NCI-H345 (cell line): ENCODE measurements at regions not wholly inside any gene's neighbourhood (a gene's known extent, or its start where the extent isn't known, plus 50 kb on each side); places are given as distances from the start of the nearest gene placed in this dataset.

ENCODE experiments used
- DNase-seq: peaks from one replicate; lab custom pipeline; 2025; lab: John Stamatoyannopoulos, UW

DNA sequence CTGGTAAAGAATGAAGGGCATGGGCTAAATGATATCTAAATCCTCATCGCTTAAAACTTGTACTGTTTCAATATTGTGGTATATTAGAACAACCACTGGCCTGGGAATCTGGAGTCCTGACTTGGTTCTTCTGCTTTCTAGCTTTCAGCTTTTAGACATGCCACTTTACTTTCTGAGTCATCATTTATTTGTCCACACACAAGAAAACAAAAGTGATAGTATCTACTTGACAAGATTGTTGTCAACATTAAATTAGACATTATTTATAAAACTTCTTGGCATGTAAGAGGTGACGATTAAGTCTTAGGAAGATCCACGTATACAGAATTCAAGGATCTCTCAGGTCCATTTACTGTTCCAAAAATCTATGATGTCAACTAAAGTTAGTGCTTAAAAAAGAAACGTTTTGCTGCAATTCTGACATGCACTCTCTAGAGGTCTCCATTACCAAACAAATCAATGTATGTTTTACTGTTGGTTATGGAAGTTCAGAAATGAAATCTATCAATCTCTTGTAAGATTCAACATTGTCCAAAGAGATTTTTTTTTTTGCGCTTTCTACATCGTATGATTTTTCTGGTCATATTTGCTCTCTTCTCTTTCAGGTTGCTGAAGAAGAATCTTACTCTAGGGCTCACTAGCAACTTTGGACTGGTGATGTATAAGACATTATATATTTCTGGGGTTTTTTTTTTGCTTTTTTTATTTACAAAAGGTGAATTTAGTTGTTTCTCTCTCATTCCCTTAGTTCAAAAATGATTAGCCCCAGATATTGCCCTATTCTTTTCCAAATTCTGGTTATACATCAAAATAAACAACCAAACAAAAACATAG is 53.6 kb upstream of the DYNC1I1 start:
- DNase-seq: no peak

DNA sequence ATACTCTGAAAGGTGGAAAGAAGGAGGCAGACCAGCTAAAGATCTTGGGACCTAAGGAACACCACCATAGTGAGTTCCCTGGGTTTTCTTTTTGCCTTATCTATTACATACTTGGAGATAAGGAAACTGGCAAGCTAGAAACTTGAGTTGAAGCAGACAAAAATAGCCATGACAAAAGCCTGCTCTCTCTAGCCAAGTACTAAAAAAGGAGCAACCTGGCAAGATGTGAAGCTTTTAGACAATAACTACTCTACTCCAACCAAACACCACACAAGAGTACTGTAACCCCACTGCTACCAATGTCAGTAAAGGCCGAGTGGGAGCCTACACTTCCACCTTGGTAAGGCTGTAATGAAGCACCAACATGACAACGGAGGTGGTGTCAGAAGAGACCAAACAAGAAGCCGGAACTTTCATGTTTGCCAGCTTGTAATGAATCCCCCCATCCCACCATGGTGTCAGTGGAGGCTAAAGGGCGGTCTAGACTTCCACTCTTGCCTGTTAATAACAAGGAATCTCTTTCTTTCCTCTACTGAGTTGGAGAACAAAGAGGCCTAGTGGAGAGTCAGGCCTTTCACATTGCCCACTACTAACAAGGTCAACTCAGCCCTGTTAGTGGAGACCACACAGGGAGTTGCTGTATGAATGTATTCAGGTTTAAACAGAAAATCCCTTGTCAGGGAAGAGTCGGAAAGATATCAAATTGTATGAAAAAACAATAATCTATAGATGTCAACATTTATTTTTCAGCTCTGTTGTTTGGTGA is 55.8 kb upstream of the DYNC1I1 start:
- DNase-seq: no peak

DNA sequence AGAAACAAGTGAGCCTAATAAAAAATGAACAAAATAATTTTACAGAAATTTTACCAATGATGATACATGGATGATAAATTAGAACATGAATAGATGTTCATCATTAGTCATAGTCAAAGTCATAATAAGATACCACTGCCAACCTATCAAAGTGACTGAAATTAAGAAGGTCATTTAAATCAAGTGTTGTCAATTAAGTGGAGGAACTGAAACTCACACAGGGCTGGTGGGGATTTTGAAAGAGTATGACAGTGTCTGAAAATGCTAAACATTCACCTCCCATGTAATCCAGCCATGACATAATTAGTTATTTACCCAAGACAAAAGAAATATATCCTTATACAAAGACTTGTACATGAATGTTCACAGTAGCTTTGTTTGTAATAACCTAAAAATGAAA is 57.1 kb upstream of the DYNC1I1 start:
- no peak for DNase-seq

DNA sequence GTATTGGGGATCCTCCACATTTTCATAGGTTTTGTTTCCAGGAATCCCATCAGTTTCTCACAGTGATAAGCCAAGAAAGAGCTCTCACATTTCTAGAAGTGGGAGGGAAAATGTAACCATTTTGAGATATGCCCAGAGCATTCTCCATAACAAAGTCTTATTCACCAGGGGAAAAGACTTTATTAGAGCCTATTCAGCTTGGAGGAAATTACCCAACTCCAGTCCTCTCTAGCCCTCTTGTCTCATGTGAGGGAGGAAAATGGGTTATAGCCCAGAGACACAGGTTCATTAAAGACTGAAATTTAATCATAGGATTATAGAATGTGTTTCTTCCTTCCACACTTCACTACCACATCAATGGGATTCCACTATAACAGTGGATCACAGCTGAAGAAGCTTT is 61.6 kb upstream of the DYNC1I1 start:
- DNase-seq: no peak

DNA sequence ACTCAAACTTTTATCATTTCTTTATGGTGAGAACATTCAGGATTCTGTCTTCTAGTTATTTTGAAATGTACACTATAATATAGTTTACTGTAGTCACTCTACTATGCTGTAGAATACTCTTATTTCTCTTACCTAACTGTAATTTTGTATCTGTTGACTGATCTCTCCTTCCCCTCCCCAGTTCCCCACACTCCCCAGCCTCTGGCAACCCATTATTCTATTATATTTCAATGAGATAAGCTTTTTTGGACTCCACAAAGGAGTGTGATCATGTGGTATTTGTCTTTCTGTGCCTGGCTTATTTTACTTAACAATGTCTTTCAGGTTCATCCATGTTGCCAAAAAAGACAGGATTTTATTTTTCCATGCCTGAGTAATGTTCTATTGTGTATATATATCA is 71.4 kb upstream of the DYNC1I1 start:
- peak; percentile 59 for DNase-seq

DNA sequence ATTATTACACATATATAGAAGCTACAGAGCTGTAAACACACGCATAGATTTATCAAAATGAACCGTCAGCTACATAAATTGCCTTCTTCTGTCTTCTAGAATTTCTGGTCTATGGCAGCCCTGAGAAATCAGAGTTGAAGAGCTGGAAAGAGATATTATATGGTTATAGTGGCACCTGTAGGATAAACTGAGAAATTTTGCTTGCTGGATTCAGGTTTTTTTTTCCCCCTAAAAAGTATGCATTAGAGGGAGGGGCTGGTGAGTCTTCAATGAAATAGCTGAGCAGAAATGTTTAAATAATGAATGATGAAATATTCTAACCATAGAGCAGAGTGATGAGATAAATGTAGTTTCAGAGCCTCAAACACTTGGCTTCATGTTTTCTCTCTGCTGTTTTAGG is 78.0 kb upstream of the DYNC1I1 start:
- DNase-seq: no peak

DNA sequence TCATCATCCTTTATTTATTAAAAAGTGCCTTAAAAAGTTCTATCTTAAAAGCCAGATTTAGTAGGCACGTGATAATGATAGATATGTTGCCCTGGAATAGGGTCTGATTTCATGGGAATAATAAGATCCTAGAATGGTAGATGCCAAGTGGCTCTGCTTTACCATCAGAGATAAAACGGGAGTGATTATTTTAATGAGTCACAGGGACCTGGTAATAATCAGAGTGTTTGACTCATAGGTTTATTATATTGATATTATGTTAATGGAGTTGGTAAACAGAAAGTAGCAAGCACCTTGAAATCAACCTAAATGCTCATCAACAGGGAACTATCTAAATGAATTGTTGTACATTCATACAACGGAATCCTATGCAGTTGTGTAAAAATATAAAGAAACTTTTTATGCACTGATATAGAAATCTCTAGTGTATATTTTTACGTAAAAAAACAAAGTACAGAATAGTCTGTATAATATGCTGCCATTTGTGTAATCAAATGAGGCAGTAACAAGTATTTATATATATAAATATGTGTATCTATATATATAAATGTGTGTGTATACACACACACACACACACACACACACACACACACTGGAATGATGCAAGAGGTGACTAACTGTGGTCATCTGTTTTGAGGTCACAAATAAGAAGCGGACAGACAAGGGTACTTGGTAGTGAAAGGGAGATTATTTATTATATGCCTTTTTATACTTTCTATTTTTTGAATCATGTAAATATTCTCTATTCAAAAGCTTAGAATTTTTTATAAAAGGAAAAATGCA is 78.6 kb upstream of the DYNC1I1 start:
- no peak for DNase-seq

DNA sequence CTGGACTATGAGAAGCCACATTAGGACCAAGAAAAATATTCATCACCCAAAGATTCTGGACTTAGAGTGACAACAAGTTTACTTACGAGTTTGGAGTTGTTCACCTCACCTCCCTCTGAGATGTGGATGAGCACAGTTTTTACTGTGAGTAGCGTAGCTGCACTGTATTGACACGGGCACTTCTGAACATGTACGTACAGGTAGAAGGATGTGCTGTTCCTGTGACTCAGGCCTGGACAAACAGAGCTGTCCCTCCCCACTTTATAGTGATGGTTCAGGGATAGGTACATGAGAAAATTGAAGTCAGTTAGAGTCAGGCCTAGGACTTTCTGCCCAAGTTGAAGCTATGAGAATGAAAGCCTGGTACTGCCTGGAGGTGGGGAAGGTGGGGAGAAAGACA is 80.9 kb upstream of the DYNC1I1 start:
- DNase-seq: peak; percentile 63

DNA sequence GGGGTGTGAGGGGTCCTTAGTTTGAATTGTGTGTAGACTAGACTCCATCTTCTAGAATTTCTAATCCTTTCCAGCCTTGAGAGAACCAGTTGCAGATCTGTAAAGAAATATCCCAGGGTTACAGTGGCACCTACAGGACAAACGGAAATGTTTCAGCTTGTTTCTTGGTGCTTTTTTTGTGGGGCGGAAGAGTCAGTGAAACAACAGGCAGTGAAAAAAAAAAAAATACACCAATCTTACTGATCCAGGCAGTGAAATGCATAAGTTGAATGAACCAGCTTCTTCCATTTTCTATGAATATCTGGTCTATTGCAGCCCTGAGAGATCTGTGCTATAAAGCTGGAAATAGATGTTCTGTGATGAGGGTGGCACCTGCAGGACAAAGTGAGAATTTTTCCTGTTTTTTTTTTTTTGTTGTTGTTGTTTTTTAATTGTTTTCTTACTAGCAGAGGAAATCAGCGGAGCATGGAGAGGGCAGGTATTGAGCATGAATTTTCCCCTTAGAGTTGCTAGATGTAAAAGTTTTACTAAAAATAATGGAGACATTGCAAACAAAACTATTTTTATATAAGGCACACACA is 81.9 kb upstream of the DYNC1I1 start:
- peak; percentile 57 for DNase-seq

DNA sequence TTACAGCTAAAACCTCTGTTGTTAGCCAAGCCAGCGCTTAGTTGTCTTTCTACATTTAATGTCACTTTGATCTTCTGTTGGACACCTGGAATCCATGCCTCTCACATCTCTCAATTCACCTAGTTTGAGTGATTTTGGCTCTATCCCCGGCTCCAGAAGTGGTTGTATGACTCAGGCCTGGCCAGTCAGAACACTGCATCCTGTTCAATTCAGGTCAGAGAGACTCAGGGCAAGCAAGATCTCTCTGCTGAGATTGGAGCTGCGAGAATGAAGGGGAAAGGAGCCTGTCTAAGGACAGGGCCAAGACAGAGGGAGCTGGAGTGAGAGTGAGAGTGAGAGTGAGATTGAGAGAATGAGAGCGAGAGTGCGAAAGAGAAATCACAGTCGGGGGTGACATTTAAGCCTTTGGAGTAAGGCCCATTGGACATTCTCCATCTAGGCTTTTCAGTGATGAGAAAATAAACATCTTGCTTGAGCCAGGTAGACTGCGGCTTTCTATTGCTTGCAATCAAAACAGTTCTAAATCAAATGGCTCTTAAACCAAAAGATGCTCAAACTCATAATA is 83.3 kb upstream of the DYNC1I1 start:
- DNase-seq: no peak

DNA sequence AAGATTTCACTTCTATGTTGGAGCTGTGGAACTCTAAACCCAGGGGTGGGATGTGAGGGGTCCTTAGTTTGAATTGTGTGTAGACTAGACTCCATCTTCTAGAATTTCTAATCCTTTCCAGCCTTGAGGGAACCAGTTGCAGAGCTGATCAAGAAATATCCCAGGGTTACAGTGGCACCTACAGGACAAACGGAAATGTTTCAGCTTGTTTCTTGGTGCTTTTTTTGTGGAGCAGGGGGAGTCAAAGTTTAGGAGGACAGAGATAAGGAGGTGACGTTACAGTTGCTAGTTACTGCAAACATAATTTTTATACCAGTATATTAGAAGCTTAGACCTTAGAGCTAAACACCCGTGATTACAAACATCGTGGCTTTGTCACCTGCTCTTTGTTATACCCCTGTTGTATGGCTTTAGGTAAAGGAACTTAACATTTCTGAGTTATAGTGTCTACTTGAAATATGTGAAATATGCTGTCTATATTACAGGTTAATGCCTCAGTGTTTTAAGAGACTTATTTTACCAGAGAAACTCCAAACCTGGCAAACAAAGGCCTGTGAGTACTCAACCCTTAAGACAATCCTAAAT is 84.5 kb upstream of the DYNC1I1 start:
- DNase-seq: peak; percentile 42

DNA sequence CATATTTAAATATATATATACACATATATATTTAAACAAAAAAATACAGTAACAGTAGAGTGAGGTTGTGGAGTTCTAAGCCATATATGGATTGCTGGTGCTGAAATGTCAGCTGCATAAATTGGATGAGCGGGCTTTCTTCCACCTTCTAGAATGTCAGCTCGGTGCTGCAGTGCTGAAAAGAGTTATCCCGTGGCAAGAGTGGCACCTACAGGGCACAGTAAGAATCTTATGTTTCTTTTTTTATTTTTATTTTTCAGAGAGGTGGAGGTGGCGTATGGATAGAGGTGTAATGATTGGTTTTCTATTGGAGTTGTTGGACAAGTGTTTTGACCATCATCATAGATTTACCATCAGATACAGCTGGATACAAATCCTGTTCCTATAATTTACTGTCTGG is 86.2 kb upstream of the DYNC1I1 start:
- DNase-seq: peak; percentile 40

DNA sequence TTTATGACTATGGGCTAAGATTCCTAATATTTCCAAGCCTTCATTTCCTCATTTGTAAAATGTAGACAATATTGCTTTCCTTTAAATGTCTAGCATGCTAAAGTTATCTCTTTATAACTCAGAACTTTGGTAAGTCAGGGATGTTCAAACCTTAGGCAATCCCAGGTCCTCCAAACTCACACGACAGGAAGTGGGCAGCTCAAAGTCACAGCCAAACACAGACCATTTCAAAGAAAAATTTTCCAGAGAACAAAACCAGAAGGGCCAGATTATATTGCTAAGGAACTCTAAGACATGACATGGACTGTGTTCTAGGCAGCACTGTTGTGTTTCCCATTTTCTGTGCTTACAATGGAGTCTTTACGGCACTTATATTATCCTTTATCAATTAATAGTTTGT is 87.8 kb upstream of the DYNC1I1 start:
- no peak for DNase-seq

DNA sequence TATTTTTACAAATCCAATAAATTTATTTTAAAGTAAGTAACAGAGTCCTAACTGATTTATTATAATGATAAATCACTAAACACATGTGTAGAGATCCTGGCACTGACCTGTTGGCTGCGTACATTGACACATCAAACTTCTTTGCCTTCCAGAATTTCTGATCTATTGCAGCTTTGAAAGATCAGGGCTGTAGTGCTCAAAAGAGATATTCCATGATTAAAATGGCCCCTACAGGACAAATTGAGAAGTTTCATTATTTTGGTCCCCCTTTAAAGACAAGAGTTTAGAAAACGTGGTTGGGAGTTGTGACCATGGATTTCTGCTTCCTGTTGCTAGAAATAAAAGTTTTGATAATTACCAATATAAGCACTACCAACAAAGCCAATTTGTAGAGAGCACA is 87.7 kb upstream of the PDK4 start:
- DNase-seq: peak; percentile 8

DNA sequence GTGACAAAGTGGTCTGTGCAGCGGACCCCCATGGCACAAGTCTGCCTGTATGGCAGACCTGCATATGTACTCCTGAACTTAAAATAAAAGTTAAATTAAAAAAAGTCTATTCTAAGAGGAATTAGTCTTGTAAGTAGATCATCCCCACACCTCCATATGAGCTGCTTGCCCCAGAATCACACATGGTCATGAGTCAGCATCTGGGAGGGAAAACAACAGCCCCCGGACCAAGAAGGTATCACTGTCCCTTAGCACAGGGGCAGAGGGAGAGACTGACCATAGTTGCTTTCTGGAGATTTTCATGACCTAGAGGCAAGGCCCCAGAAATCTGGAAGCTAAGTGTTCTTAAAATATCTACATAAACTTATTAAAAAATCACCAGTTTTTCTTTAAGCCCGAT is 86.6 kb upstream of the PDK4 start:
- DNase-seq: no peak

DNA sequence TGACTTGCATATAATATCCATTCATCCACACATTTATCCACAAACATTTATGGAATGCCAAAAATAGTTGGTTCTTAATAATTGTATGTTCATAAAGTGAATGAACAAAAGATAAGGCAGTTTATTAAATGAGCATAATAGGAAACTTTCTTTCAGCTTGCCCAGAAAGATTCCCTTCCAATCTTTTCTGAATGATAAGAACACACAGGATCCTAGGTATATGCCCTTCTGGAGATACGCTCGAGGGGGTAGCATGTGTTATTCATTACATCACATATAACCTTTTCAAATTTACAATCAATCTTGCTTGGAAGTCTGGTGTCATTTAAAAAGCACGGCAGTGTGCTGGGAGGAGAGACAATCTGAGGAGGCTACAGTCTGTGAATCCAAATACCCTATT is 80.4 kb upstream of the PDK4 start:
- DNase-seq: no peak

DNA sequence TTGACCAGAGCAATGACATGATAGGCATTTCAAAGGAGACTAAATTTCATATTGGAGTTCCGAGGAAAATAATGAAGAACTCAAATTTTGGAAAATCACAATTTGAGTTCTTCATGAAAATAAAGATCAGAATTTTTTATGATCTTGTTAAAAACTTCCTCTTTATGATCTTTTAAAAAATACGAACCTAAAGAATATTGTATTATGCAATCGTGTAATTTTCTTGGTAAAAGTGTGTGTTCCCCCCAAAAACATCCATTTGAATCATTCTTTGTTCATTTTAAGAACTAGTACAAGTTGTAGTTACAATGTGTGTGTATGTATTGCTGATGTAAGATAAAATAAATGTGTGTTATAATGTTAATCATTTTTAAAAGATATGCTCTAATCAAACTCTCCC is 79.3 kb upstream of the PDK4 start:
- no peak for DNase-seq

DNA sequence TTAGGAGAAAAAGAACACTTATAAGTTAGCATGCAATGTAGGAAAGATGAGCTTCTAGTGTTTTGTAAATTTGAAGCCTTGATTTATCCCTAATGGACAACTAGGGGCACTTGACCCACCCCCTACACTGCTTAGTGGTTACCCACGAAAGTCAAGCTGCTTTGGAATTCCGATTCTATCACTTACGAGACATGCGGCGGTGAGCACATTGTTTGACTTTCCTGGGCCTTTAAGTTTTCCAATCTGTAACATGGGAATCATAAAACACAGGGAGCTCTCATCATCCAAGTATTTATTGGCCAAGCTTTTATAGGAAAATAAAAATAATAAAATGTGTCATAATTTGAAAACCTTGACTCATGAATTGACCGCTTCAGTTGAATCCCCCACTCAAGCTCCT is 78.7 kb upstream of the PDK4 start:
- DNase-seq: no peak

DNA sequence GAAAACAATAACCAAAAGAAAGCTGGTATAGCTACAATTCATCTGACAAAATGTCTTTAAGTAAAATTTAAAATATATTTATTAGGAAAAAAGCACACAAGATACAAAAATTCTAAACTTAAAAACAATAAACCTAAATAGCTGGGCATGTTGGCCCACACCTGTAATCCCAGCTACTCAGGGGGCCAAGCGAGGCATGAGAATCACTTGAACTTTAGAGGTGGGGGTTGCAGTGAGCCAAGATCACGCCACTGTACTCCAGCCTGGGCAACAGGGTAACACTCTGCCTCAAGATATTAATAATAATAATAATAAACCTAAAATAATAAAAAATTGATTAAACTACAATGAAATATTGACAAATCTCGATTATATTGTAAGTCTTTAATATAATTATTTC is 77.8 kb upstream of the PDK4 start:
- DNase-seq: no peak

DNA sequence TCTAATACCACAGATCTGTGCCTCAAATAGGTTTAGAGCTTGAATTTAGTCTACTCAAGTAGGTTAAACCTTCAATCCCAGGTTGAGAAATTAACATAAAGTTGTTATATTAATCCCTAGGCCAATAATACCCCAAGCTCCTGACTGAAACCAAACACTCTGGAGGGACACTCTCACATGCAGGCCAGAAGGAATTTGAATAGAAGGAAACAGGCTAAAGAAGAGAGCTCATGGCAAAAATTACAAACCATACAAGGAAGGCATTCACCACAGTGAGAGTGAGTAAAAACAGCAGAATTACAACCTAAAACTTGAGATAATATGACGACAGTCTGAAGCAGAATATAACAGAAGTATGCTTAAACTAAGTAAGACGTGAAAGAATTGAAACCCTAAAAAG is 76.1 kb upstream of the PDK4 start:
- no peak for DNase-seq

DNA sequence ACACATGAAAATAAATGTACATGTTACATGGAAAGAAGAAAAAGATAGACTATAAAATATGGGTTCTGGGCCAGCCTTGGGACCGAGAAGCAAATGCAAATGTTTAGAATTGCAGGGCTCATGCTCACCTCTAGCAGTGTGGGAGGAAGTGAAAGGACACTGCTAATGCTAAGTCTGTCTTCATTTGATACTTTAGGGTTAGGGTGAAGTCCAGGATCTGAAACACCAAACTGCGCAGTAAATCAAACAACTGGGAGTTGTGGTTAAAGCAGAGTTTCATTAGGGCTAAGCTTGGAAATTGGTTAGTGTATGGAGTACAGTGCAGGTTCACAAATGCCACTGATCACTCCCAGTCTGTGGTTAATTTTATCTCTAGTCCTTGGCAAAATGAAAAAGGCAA is 73.2 kb upstream of the PDK4 start:
- DNase-seq: no peak

DNA sequence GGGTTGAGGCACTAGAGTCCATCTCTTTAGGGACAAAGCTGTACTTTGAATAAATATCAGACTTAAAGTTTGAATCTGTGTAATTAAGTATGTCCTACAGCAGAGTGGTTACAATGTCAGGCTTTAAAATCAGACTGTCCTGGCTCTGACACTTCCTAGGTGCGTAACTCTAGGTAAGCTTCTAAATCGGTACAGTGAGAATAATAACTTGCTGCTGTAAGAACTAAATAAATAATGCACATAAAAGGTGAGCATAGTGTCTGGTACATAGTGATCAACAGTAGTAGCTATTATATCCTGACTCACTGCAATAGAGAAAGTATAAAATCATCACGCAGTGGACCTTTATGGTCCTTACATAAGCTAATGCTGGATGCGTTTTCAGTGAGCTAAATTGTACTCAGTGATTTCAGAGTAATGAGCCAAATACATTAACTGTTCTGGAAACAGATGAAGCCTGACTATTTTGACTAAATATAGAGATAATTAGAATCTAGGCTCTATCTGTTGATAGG is 72.2 kb upstream of the PDK4 start:
- DNase-seq: no peak
